Hepatocyte (in vitro differentiated cells): ENCODE measurements at regions not wholly inside any gene's neighbourhood (a gene's known extent, or its start where the extent isn't known, plus 50 kb on each side); places are given as distances from the start of the nearest gene placed in this dataset.

ENCODE experiments used
- DNase-seq: peaks from one replicate; pipeline ENCODE4 v3.0.0-alpha.2; 2016; ENCODE audit warnings: low spot score
- H2AFZ ChIP-seq: fragments of 200-600 bp; sonication (generic); 2 replicates; pipeline ENCODE4 v1.6.0; 2016; ENCODE audit warnings: antibody characterized with exemption, mild to moderate bottlenecking
- H3K27ac ChIP-seq: fragments of 200-600 bp; sonication (generic); 2 replicates; pipeline ENCODE4 v1.5.1; 2016; ENCODE audit warnings: mild to moderate bottlenecking
- H3K27me3 ChIP-seq: fragments of 200-600 bp; sonication (generic); 2 replicates; pipeline ENCODE4 v1.6.1; 2016
- H3K36me3 ChIP-seq: fragments of 200-600 bp; sonication (generic); replicated peaks from 2 replicates; pipeline ENCODE4 v1.5.1; 2016; ENCODE audit warnings: low read depth; ENCODE audit not compliant: insufficient read depth
- H3K4me1 ChIP-seq: fragments of 200-600 bp; sonication (generic); 2 replicates; pipeline ENCODE4 v1.5.1; 2016; ENCODE audit warnings: mild to moderate bottlenecking, moderate library complexity; ENCODE audit not compliant: insufficient read depth
- H3K4me2 ChIP-seq: fragments of 200-600 bp; sonication (generic); 2 replicates; pipeline ENCODE4 v1.6.0; 2016
- H3K4me3 ChIP-seq: fragments of 200-600 bp; sonication (generic); 2 replicates; pipeline ENCODE4 v1.5.1; 2016; ENCODE audit warnings: mild to moderate bottlenecking
- H3K79me2 ChIP-seq: fragments of 200-600 bp; sonication (generic); 2 replicates; pipeline ENCODE4 v1.6.0; 2017; ENCODE audit warnings: mild to moderate bottlenecking
- H3K9me2 ChIP-seq: fragments of 200-600 bp; sonication (generic); replicated peaks from 2 replicates; pipeline ENCODE4 v1.6.0; 2017; ENCODE audit warnings: mild to moderate bottlenecking; ENCODE audit not compliant: insufficient read depth
- H3K9me3 ChIP-seq: fragments of 200-600 bp; sonication (generic); 2 replicates; pipeline ENCODE4 v1.5.1; 2016; ENCODE audit warnings: low read depth, mild to moderate bottlenecking
- H4K20me1 ChIP-seq: fragments of 200-600 bp; sonication (generic); 2 replicates; pipeline ENCODE4 v1.6.0; 2016; ENCODE audit warnings: mild to moderate bottlenecking; ENCODE audit not compliant: insufficient read depth, poor library complexity, severe bottlenecking
- CTCF ChIP-seq: fragments of 200-600 bp; sonication (generic); IDR thresholded peaks from 2 replicates; pipeline ENCODE4 v1.5.1; 2016; ENCODE audit warnings: antibody characterized with exemption, mild to moderate bottlenecking; ENCODE audit not compliant: poor library complexity
- EZH2 ChIP-seq: fragments of 200-600 bp; sonication (generic); IDR thresholded peaks from 2 replicates; pipeline ENCODE4 v1.6.1; 2016; ENCODE audit warnings: antibody characterized with exemption, mild to moderate bottlenecking, borderline replicate concordance
- EZH2phosphoT487 ChIP-seq: fragments of 200-600 bp; sonication (generic); IDR thresholded peaks from one replicate; pipeline ENCODE4 v1.6.1; 2018; ENCODE audit warnings: antibody characterized with exemption, mild to moderate bottlenecking, low read depth, moderate library complexity; ENCODE audit not compliant: unreplicated experiment, severe bottlenecking
- WGBS: methylation state at CpG from one replicate; pipeline ENCODE4 v1.1.6; 2016; ENCODE audit warnings: low lambda C conversion rate; ENCODE audit errors: missing lambda C conversion rate; 5-methylcytosine and 5-hydroxymethylcytosine counted together

DNA sequence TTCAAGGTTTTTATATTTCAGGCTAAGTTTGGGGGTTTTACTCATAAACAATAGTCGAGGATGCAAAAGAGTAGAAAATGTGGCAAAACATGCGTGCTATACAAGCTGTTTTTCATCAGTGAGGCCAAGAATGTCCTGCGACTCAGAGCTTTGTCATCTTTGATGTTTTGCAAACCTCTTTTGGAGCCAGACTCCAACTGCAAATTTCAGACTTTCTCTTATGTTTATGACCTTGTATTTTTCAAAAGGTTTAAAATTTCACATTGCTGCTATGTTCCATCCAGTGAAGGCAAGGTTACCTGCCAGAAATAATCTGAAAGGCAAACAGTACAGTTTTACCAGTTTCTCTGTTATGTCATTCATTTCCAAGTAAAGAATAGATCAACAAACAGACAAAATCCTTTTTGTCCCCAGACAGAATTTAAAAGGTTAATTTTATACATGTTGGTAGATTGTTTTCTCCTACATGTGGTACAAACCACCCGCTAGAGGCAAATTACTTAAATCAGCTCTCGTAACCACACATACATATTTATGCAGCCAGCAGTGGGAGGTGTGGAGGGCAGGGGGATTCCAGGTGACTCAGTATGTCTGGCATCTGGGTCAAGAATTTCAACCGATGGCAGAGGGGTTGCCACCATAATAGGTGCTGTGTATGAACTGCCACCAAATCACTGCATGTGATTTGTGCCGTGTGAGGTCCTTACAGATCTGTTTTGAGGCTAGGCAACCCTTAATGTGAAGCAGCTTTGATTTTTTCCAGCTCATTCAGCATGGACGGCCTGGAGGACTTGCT, 119.8 kb upstream of the CPM start:
- H3K27ac ChIP-seq, result peak overlapping the region; percentile 63
- no peak overlapping the region for H2AFZ ChIP-seq
- no peaks in the 10 kb centered on the region for H3K36me3 ChIP-seq
- TF ChIP-seq EZH2 (no peak), EZH2phosphoT487 (no peak), CTCF (no peak)
- H3K27me3 ChIP-seq, result no peaks in the 10 kb centered on the region
- 35% methylated on average over 8 of the region's 8 CpGs for WGBS
- H3K79me2 ChIP-seq, result no peaks in the 10 kb centered on the region
- no peaks in the 10 kb centered on the region for H3K9me3 ChIP-seq
- DNase-seq, result peak; percentile 52
- peaks cover 8% of the 10 kb centered on the region for H3K4me1 ChIP-seq
- H3K4me2 ChIP-seq, result peak overlapping the region; percentile 38
- no peaks in the 10 kb centered on the region for H3K9me2 ChIP-seq
- no peak overlapping the region for H3K4me3 ChIP-seq
- no peaks in the 10 kb centered on the region for H4K20me1 ChIP-seq

GRCh38 chr12:69054343-69055056, 121.5 kb upstream of the CPM start:
- Histone ChIP-seq H3K79me2 (no peaks in the 10 kb centered on the region), H3K9me2 (no peaks in the 10 kb centered on the region), H3K4me3 (no peak overlapping the region), H3K36me3 (no peaks in the 10 kb centered on the region), H3K4me1 (peaks cover 8% of the 10 kb centered on the region), H4K20me1 (no peaks in the 10 kb centered on the region), H2AFZ (no peak overlapping the region), H3K27ac (no peak overlapping the region), H3K4me2 (no peak overlapping the region), H3K27me3 (no peaks in the 10 kb centered on the region), H3K9me3 (no peaks in the 10 kb centered on the region)
- WGBS, result 75% methylated on average over 7 of the region's 7 CpGs
- TF ChIP-seq CTCF (no peak), EZH2 (no peak), EZH2phosphoT487 (no peak)
- no peak for DNase-seq

- WGBS, result 85% methylated on average over 2 of the region's 2 CpGs
These were observed 122.3 kb upstream of the CPM start for GRCh38 chr12:69055280-69055679.

More at GRCh38 chr12:69055280-69055679, 122.3 kb upstream of the CPM start:
- Histone ChIP-seq H2AFZ (no peak overlapping the region), H3K27me3 (no peaks in the 10 kb centered on the region), H3K4me1 (peaks cover 8% of the 10 kb centered on the region), H4K20me1 (no peaks in the 10 kb centered on the region), H3K9me2 (no peaks in the 10 kb centered on the region), H3K4me2 (no peak overlapping the region), H3K9me3 (no peaks in the 10 kb centered on the region), H3K36me3 (no peaks in the 10 kb centered on the region), H3K27ac (no peak overlapping the region), H3K79me2 (no peaks in the 10 kb centered on the region), H3K4me3 (no peak overlapping the region)
- no peak for TF ChIP-seq CTCF
- TF ChIP-seq EZH2, result no peak
- no peak for TF ChIP-seq EZH2phosphoT487
- DNase-seq, result no peak
